HG03521 (cell line): ENCODE measurements at regions not wholly inside any gene's neighbourhood (a gene's known extent, or its start where the extent isn't known, plus 50 kb on each side); places are given as distances from the start of the nearest gene placed in this dataset.

ENCODE experiments used
- ATAC-seq: cut with Tn5 transposase; IDR thresholded peaks from one replicate; pipeline ENCODE4 v1.9.1; 2021; ENCODE audit warnings: mild to moderate bottlenecking, moderate library complexity; ENCODE audit not compliant: unreplicated experiment

- no peak for ATAC-seq
Measured at GRCh38 chr10:4775808-4776207, 50.2 kb upstream of the AKR1E2 start.

- ATAC-seq = no peak
Measured at GRCh38 chr10:4772202-4772570, 53.8 kb upstream of the AKR1E2 start.

GRCh38 chr10:4771554-4772201, 54.3 kb upstream of the AKR1E2 start:
- ATAC-seq = no peak

- no peak for ATAC-seq
Measured at GRCh38 chr10:4770801-4771553, 55.0 kb upstream of the AKR1E2 start.

GRCh38 chr10:4768416-4768815, 57.6 kb upstream of the AKR1E2 start:
- no peak for ATAC-seq

- no peak for ATAC-seq
Measured at GRCh38 chr10:4767033-4767814, 58.8 kb upstream of the AKR1E2 start.

- ATAC-seq = no peak
Measured at GRCh38 chr10:4766454-4766853, 59.6 kb upstream of the AKR1E2 start.

- ATAC-seq = no peak
Measured at GRCh38 chr10:4765428-4765827, 60.6 kb upstream of the AKR1E2 start.

- no peak for ATAC-seq
Measured at GRCh38 chr10:4763960-4764428, 62.0 kb upstream of the AKR1E2 start.

GRCh38 chr10:4763513-4763912, 62.5 kb upstream of the AKR1E2 start:
- ATAC-seq = no peak

- no peak for ATAC-seq
Measured at GRCh38 chr10:4758256-4758655, 67.8 kb upstream of the AKR1E2 start.

- no peak for ATAC-seq
Measured at GRCh38 chr10:4755286-4755989, 70.6 kb upstream of the AKR1E2 start.

- no peak for ATAC-seq
Measured at GRCh38 chr10:4754143-4754542, 71.9 kb upstream of the AKR1E2 start.

GRCh38 chr10:4751211-4751610, 74.8 kb upstream of the AKR1E2 start:
- ATAC-seq = no peak

GRCh38 chr10:4749271-4749574, 76.8 kb upstream of the AKR1E2 start:
- no peak for ATAC-seq

GRCh38 chr10:4748491-4749270, 77.3 kb upstream of the AKR1E2 start:
- no peak for ATAC-seq

GRCh38 chr10:4742217-4742616, 83.8 kb upstream of the AKR1E2 start:
- no peak for ATAC-seq

GRCh38 chr10:4740471-4740870, 85.5 kb upstream of the AKR1E2 start:
- no peak for ATAC-seq

- ATAC-seq = no peak
Measured at GRCh38 chr10:4736608-4737007, 89.4 kb upstream of the AKR1E2 start.

- no peak for ATAC-seq
Measured at GRCh38 chr10:4736183-4736582, 89.8 kb upstream of the AKR1E2 start.

GRCh38 chr10:4733843-4734224, 92.2 kb upstream of the AKR1E2 start:
- ATAC-seq = no peak
